Right atrium auricular region (tissue), 2 donors: ENCODE measurements at regions not wholly inside any gene's neighbourhood (a gene's known extent, or its start where the extent isn't known, plus 50 kb on each side); places are given as distances from the start of the nearest gene placed in this dataset.

Source experiments
- DNase-seq: peaks from one replicate; pipeline ENCODE4 v3.0.0-alpha.2; 2019; ENCODE audit warnings: low spot score
- H3K27ac ChIP-seq, 2 donors: fragments of 200-600 bp; sonication (generic); 1 replicate in 1 of 2; 2 replicates in 1 of 2; pipeline ENCODE4 v1.5.1; 2016 to 2019
- H3K27me3 ChIP-seq, 2 donors: fragments of 200-600 bp; sonication (generic); one replicate each; pipeline versions ENCODE4 v1.5.1 to v1.6.0; 2017 to 2019
- H3K36me3 ChIP-seq: fragments of 200-600 bp; sonication (generic); one replicate; pipeline ENCODE4 v1.5.1; 2016
- H3K4me1 ChIP-seq, 2 donors: fragments of 200-600 bp; sonication (generic); one replicate each; pipeline versions ENCODE4 v1.5.1 to v1.6.0; 2017 to 2019
- H3K4me3 ChIP-seq, 2 donors: fragments of 200-600 bp; sonication (generic); 1 replicate in 1 of 2; 2 replicates in 1 of 2; pipeline ENCODE4 v1.5.1; 2017 to 2019; ENCODE audit warnings: mild to moderate bottlenecking in 1 of 2, moderate library complexity in 1 of 2
- H3K9me3 ChIP-seq, 2 donors: fragments of 200-600 bp; sonication (generic); one replicate each; pipeline ENCODE4 v1.5.1; 2019
- TF ChIP-seq, protein P1 (sequence below), 2 donors: fragments of 200-600 bp; sonication (generic); IDR thresholded peaks; one replicate each; pipeline ENCODE4 v1.5.1; 2019; ENCODE audit warnings: antibody characterized with exemption in 2 of 2

DNA sequence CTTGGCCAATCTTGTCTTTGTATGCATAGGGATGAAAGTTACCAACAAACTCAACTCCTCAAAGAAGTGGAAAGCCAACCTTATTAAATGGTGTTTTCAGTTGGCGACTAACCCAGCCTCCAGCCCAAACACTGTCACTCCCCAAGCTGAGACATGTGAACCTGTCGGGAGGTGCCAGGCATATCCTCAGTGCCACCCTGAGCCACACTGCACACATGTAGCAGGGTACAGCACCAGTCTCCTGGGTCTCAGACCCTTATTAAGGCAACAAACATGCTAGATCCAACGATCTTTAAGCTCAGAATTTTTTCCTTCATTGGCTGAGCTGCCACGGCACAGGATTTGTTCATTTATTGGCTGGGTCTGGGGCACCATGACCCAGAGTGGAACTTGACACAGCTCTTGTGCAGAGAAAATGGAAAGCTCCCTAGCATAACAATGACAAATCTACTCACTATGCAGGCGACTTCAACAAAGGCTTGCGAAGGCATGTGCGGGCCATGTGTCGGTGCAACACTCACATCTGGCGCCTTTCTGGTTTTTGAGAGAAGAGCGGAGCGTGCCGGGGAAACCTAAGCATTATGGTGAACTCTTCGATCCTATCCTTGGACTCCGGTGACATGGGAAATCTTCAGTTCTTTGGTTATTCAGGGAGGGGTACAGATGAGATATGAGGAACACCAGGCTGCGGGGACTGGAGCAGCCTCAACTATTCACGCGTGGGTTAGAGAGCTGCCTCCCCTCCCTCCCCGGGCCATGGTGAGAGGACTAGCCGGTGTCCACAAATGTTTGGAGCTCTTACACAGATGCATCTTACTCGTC is 190.1 kb downstream of the FAM43A start:
- H3K9me3 ChIP-seq, result no peaks in the 10 kb centered on the region
- TF ChIP-seq, protein P1, sequence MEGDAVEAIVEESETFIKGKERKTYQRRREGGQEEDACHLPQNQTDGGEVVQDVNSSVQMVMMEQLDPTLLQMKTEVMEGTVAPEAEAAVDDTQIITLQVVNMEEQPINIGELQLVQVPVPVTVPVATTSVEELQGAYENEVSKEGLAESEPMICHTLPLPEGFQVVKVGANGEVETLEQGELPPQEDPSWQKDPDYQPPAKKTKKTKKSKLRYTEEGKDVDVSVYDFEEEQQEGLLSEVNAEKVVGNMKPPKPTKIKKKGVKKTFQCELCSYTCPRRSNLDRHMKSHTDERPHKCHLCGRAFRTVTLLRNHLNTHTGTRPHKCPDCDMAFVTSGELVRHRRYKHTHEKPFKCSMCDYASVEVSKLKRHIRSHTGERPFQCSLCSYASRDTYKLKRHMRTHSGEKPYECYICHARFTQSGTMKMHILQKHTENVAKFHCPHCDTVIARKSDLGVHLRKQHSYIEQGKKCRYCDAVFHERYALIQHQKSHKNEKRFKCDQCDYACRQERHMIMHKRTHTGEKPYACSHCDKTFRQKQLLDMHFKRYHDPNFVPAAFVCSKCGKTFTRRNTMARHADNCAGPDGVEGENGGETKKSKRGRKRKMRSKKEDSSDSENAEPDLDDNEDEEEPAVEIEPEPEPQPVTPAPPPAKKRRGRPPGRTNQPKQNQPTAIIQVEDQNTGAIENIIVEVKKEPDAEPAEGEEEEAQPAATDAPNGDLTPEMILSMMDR (IDR thresholded peaks at IDR 0.05), result no peak
- H3K4me1 ChIP-seq, result peaks cover 0 to 61% of the 10 kb centered on the region in 2 donors
- no peak overlapping the region for H3K27ac ChIP-seq
- DNase-seq, result peak; percentile 50
- no peaks in the 10 kb centered on the region for H3K36me3 ChIP-seq
- no peak overlapping the region for H3K4me3 ChIP-seq
- no peaks in the 10 kb centered on the region for H3K27me3 ChIP-seq

DNA sequence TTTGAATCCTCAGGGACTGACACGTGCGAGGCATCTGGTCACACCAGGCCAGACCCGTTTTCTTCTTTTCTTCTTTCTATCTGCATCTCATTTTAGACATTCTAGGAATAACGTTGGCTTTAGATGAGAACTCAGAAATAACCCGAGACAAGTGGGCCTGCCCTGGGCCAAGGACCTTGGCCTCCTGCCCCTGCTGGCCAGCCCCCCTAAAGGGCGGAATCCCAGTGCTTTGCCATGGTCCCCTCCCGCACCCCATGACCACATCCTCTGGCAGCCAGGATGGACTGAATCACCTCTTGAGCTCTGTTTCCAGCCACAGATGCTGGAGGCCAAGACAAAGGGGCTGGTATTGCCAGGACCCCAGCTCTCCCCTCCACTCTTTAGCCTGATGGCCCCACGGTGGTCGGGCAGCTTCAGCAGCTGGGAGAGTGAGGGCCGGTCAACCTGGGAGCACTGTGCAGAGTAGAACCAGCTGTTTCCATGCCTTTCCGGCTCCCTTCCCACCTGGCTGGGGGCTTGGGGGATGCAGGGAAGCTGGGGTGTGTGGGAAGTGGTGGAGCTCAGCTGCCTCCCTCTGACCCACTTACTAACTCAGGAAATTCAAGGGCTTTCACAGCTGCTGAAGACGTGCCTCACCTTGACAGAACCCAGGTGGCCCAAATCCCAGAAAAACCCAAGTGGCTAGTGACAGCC is 190.9 kb downstream of the FAM43A start:
- Histone ChIP-seq H3K4me3 (no peak overlapping the region), H3K27ac (no peak overlapping the region), H3K9me3 (no peaks in the 10 kb centered on the region), H3K27me3 (no peaks in the 10 kb centered on the region), H3K36me3 (no peaks in the 10 kb centered on the region), H3K4me1 (peaks cover 0 to 61% of the 10 kb centered on the region in 2 donors)
- DNase-seq, result peak; percentile 57
- TF ChIP-seq, protein P1 (IDR thresholded peaks at IDR 0.05), result no peak

DNA sequence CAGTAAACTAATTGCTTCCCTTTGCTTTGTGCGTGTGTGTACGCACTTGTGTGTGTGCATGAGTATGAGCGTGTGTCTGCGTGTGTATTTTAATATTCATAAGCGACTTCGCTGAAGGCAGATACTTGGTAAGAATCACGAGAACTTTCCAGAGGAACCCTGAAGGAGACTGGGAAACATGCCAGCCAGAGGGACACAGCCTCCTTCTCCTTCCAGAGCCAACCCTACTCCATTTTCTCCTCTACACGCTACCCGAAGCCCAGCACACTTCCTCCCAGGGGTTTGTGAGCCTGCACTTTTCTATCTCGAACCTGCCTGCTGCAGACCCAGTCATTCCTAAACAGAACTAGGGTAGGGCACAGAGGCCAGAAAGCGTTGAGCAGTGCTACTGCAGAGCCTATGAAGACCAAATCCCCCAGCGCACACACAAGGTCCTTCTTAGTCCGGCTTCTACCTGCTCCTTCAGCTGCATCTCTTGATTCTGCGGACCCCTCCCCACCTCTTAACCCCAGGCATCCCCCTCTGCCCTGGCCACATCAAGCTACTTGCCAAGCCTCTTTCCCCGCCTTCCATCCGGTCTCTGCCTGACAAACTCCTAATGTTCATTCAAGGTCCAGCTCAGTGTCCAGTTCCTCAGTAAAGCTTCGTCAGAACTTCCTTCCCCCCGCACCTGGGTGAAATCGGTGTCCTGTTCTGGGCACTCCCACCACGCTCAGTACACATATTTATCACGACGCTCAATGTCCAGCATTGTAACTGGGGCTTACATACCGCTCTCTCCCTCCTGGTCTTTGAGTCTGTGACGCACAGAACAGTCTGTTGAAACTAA is 191.8 kb downstream of the FAM43A start:
- H3K27me3 ChIP-seq, result no peaks in the 10 kb centered on the region
- TF ChIP-seq, protein P1 (IDR thresholded peaks at IDR 0.05), result no peak
- H3K9me3 ChIP-seq, result no peaks in the 10 kb centered on the region
- no peaks in the 10 kb centered on the region for H3K36me3 ChIP-seq
- peaks cover 0 to 55% of the 10 kb centered on the region in 2 donors for H3K4me1 ChIP-seq
- DNase-seq, result peak; percentile 60
- no peak overlapping the region for H3K4me3 ChIP-seq
- peak overlapping the region in 1 of 2 donors; percentile 33 for H3K27ac ChIP-seq

- peaks cover 0 to 49% of the 10 kb centered on the region in 2 donors for H3K4me1 ChIP-seq
- no peaks in the 10 kb centered on the region for H3K36me3 ChIP-seq
- TF ChIP-seq, protein P1 (IDR thresholded peaks at IDR 0.05), result no peak
- DNase-seq, result peak; percentile 58
- no peaks in the 10 kb centered on the region for H3K27me3 ChIP-seq
- H3K27ac ChIP-seq, result peak overlapping the region; percentile 52 to 68
- H3K9me3 ChIP-seq, result peaks cover 0 to 6% of the 10 kb centered on the region in 2 donors
- H3K4me3 ChIP-seq, result no peak overlapping the region
These were observed 193.6 kb downstream of the FAM43A start for GRCh38 chr3:194879126-194879877.
